Left forelimb (tissue), 1 donor: ENCODE measurements at regions not wholly inside any gene's neighbourhood (a gene's known extent, or its start where the extent isn't known, plus 50 kb on each side); places are given as distances from the start of the nearest gene placed in this dataset.

Source experiments
- DNase-seq: peaks from one replicate; pipeline ENCODE4 v3.0.0-alpha.2; 2018; ENCODE audit warnings: low spot score

DNA sequence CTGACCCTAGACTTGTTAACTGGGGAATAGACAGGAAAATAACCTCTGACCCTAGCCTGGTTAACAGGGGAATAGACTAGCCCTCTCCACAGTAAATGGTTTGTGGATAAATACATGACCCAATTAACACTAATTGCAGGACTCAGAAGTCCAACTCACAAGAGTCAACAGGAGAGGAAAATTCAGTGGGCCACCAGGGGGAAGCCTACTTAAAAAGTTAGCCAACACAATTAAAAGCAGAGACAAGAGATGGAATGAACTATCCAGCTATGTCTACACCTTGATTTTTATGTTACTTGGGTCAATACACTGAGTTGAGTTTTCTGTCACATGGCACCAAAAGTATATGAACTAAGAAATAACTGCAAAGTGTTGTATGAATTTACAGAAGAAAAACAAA, 158.8 kb upstream of the SLC39A10 start:
- no peak for DNase-seq

DNA sequence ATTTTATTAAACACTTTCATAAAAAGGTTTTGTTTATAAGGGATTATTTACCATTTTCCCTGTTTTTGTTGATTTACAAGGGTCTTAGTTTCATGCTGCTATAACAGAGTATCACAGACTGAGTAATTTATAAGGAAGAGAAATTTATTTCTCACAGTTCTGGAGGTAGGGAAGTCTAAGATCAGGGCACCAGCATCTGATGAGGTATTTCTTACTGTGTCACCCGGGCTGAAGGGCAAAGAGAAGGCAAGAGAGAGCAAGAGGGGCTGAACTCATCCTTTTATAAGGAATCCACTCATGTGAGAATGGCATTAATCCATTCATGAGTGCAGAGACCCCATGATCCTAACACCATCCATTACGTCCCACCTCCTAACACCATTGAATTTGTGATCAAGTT, 160.0 kb upstream of the SLC39A10 start:
- no peak for DNase-seq

DNA sequence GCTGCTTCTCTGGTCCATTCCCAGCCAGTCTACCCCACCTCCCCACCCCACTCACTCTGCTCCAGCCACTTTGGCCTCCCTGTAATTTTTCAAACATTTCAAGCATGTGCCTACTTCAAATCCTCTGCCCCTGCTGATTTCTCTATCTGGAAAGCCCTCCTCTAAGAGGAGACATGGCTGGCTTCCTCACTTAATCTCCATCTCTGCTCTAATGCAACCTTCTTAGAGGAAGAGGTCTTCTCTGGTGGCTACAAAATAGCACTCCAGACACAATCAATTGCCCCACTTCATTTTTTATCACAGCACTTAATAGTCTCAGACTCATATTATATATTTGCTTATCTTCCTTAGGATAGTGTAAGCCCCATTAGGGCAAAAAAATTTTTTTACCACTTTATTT, 161.1 kb upstream of the SLC39A10 start:
- no peak for DNase-seq

DNA sequence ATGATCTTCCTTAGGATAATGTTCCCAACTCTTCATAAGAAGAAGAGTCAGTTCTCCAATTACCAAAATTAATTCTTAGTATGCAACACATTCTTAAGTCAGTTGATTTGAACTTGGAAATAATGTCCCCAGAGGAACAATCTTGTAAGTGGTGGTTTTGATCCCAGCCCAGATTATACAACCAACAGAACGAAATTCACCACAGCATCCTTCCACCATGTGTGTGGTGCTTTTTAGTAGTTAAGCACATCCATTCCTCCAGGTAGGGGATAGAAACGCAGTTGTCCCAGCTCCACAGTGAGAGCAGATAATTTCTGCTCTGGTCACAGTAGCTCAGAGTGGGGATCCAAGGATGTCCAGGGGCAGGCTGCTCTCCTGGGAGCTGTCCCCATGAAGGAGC, 161.7 kb upstream of the SLC39A10 start:
- no peak for DNase-seq

GRCh38 chr2:195494451-195494850, 162.6 kb upstream of the SLC39A10 start:
- DNase-seq: no peak

- DNase-seq: no peak
Measured at GRCh38 chr2:195493416-195493815, 163.6 kb upstream of the SLC39A10 start.

- no peak for DNase-seq
Measured at GRCh38 chr2:195490319-195490718, 166.7 kb upstream of the SLC39A10 start.

GRCh38 chr2:195489101-195489500, 167.9 kb upstream of the SLC39A10 start:
- DNase-seq: no peak

GRCh38 chr2:195488567-195488966, 168.5 kb upstream of the SLC39A10 start:
- no peak for DNase-seq

GRCh38 chr2:195486987-195487644, 169.9 kb upstream of the SLC39A10 start:
- DNase-seq: no peak

- no peak for DNase-seq
Measured at GRCh38 chr2:195486520-195486919, 170.5 kb upstream of the SLC39A10 start.

DNA sequence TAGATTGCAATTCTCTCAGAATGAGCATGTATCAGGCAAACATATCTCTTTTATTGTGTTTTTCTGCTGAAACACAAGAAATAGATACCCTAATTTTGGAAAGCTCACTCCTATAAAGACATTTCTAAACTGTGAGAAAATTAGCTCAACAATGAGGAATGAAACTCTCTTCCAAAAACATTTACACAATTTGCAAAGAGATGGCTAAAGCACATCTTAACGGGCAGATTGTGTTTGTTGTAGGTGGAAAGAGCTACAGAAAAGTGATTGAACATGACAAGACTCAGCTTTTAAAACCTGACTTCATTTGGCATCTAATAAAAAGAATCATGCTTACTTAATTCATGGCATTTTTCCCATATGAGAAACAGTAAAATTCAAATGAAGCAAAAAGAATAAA, 175.0 kb upstream of the SLC39A10 start:
- no peak for DNase-seq

DNA sequence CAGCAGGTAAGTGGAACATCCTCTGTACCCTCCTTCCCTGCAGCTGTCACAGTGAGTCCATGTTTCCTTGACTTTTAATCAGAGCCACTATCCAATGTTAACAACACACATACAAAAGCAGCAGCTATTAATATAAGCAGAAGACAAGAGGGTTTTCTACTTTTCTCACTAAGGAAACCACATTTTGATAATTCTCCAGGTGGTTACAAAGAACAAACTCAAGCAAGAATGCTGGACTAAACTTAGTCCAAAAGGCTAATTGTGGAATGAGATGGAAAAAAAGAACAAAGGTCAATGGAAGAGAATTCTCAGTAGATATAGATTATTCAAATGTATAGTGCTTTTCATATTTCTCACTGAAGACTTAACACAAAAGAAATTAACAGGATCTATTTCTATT, 176.9 kb upstream of the SLC39A10 start:
- no peak for DNase-seq

DNA sequence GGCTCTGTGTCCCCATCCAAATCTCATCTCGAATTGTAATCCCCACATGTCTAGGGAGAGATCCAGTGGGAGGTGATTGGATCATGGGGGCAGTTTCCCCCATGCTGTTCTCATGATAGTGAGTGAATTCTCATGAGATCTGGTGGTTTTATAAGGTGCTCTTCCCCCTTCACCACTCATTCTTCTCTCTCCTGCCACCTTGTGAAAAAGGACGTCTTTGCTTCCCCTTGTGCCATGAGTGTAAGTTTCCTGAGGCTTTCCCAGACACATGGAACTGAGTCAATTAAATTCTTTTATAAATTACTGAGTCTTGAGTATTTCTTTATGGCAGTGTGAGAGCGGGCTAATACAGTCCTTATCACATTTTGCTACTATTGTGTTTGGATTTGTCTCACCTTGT, 177.6 kb upstream of the SLC39A10 start:
- DNase-seq: no peak

GRCh38 chr2:195477996-195478382, 179.0 kb upstream of the SLC39A10 start:
- no peak for DNase-seq

GRCh38 chr2:195477248-195477995, 179.6 kb upstream of the SLC39A10 start:
- DNase-seq: no peak

- no peak for DNase-seq
Measured at GRCh38 chr2:195475336-195475735, 181.7 kb upstream of the SLC39A10 start.

- DNase-seq: no peak
Measured at GRCh38 chr2:195473862-195474261, 183.2 kb upstream of the SLC39A10 start.

DNA sequence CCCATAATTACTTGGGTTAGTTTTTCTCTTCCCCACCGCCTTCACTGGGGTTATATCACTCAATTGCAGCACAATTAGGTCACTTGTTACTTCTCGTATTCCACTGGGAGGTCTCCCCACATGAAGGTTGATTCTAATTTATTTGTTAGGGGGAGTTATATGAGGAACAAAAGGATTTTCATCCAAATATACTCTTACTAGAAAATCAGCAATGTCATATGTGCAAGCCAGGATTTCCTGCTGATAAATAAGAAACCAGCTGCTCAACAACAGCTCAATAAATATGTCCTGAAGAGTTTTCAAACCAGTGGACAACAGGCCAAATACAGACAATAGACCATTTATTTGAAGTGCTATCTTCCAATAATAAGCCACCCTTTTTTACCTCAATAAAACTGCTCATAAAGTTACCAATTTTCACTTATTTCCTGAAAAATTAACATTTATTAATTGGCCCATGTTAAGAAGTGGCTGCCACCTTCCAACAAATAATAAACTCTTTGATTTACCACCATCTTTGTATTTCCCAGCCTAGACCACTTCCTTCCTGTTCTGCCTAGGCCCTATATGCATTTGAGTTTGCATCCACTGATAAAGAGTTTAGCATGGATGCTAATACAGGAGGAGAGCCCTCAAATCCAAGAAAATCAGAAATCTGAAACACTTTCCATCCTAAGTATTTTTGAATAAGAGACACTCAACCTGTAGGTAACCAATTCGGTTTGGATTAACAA, 184.4 kb upstream of the SLC39A10 start:
- DNase-seq: no peak

GRCh38 chr2:195471807-195472206, 185.2 kb upstream of the SLC39A10 start:
- no peak for DNase-seq

DNA sequence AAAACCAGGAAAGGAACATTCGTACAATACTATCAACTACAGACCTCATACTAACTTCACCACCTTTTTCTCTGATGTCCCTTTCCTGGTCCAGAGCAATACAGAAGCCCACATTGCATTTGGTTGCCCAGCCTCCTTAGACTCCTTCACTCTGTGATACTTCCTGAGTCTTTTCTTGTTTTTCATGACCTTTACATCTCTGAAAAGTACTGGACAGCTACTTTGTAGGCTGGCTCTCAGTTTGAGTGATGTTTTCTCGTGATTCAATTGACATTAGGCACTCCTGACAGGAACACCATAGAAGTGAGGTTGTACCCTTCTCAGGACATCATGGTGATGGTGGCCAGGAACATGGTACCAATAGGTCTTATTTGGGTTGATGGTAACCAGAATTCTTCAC, 185.9 kb upstream of the SLC39A10 start:
- DNase-seq: no peak

DNA sequence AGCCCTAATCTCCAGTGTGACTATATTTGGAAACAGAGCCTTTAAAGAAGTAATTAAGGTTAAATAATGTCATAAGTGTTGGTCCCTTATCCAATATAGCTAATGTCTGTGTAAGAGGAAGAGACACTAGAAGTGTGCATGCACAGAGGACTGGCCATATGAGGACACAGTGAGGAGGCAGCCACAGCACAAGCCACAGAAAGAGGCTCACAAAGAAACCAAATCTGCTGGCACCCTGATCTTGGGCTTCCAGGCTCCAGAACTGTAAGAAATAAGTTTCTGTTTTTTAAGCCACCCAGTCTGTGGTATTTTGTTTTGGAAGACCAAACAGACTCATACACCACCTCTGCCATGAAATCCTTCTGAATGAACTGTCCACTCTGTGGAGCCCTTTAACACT, 186.4 kb upstream of the SLC39A10 start:
- no peak for DNase-seq

DNA sequence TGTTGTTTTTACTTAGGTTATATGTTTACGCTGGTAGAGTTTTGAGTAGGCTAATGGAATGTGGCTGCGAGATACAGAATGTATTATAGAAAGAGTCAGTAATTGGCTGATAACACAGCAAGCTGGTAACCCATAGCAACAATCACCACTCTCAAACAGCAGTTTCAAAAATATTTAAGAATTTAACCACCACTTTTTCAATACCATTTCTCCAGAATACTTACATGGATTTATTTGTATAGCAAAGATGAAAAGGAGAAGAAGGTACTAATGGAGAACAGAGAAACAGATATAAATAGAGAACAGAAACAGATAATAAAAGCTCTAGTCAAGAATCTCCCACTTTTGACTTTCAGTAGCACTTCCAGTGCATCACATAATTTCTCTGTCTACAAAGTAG, 188.3 kb upstream of the SLC39A10 start:
- no peak for DNase-seq
